BLaER1 (cell line): ENCODE measurements at regions not wholly inside any gene's neighbourhood (a gene's known extent, or its start where the extent isn't known, plus 50 kb on each side); places are given as distances from the start of the nearest gene placed in this dataset.
A peak's percentile ranks its signal among the peaks of the same experiment; 100 is the strongest.

ENCODE experiments used
- H3K27ac ChIP-seq: shearing (Covaris generic); formaldehyde crosslinking; 2 replicates; pipeline ENCODE4 v1.8.1; 2022
- H3K27me3 ChIP-seq: shearing (Covaris generic); formaldehyde crosslinking; 2 replicates; pipeline ENCODE4 v1.8.1; 2022
- H3K36me3 ChIP-seq: shearing (Covaris generic); formaldehyde crosslinking; 2 replicates; pipeline ENCODE4 v1.8.1; 2022
- H3K4me1 ChIP-seq: shearing (Covaris generic); formaldehyde crosslinking; 2 replicates; pipeline ENCODE4 v1.8.1; 2022
- H3K4me2 ChIP-seq: shearing (Covaris generic); formaldehyde crosslinking; 2 replicates; pipeline ENCODE4 v1.8.1; 2022
- H3K4me3 ChIP-seq: shearing (Covaris generic); formaldehyde crosslinking; 2 replicates; pipeline ENCODE4 v1.8.1; 2022
- H3K9ac ChIP-seq: shearing (Covaris generic); formaldehyde crosslinking; 2 replicates; pipeline ENCODE4 v1.8.1; 2022
- H3K9me3 ChIP-seq: shearing (Covaris generic); formaldehyde crosslinking; 2 replicates; pipeline ENCODE4 v1.8.1; 2022
- H4K20me1 ChIP-seq: shearing (Covaris generic); formaldehyde crosslinking; 2 replicates; pipeline ENCODE4 v1.8.1; 2022
- Cebpa-rat ChIP-seq: shearing (Covaris generic); IDR thresholded peaks from 2 replicates; pipeline ENCODE4 v1.8.1; 2022

DNA sequence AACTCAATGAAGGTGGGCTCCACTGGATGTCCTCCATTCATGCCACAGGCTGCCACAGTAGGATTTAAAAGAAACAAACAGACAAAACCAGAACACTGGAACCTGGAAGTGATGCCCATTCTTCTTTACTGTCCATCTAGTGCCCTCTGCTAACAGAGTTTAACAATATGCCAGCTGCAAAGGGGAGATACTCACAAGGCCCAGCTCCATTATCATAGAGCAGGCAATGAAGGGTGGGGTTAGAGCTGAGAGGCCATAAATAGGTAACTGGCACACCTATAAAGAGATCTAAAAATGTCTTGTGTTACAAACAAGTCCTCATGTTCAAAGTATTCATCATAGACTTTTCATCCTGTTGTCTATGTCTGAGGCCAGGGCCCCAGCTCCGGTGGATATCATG lies 75.6 kb downstream of the SOD2 start:
- TF ChIP-seq Cebpa-rat, result no peak
- H4K20me1 ChIP-seq, result no peaks in the 10 kb centered on the region
- H3K4me2 ChIP-seq, result no peak overlapping the region

GRCh38 chr6:159616456-159616855 lies 76.6 kb downstream of the SOD2 start:
- Histone ChIP-seq H3K9me3 (peaks cover 32% of the 10 kb centered on the region), H3K4me3 (no peak overlapping the region), H3K36me3 (no peaks in the 10 kb centered on the region), H3K4me1 (peaks cover 21% of the 10 kb centered on the region), H3K9ac (no peak overlapping the region), H3K27ac (no peak overlapping the region), H3K4me2 (peak overlapping the region; percentile 20; the same call in 1 of the 2 replicates), H4K20me1 (no peaks in the 10 kb centered on the region), H3K27me3 (no peaks in the 10 kb centered on the region)
- TF ChIP-seq Cebpa-rat, result no peak

More for the DNA sequence above, 75.6 kb downstream of the SOD2 start:
- Histone ChIP-seq H3K36me3 (no peaks in the 10 kb centered on the region), H3K27ac (no peak overlapping the region), H3K27me3 (no peaks in the 10 kb centered on the region), H3K9ac (no peak overlapping the region), H3K9me3 (peaks cover 32% of the 10 kb centered on the region), H3K4me3 (no peak overlapping the region), H3K4me1 (peaks cover 21% of the 10 kb centered on the region)

DNA sequence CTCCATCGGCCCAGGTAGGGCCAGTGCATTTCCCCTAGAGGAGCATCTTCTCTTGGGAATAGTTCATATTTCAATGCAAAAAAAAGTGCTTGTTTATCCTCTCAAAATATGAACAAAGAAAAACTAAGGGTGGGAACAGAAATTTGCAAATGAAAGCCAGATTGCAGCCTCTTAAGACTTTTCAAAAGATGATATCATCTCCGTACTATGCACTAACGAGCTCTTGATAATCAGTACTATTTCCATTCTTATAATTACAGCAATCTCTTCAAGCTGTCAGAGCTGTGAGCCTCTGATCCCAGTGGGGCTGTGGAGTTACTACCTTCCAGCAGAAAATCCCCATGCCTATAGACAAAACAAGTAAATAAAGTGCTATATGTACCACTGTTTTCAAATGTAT lies 77.1 kb downstream of the SOD2 start:
- no peaks in the 10 kb centered on the region for H4K20me1 ChIP-seq
- no peak overlapping the region for H3K4me3 ChIP-seq
- TF ChIP-seq Cebpa-rat, result no peak
- H3K27ac ChIP-seq, result no peak overlapping the region
- H3K9me3 ChIP-seq, result peaks cover 32% of the 10 kb centered on the region
- no peaks in the 10 kb centered on the region for H3K36me3 ChIP-seq
- no peak overlapping the region for H3K9ac ChIP-seq
- H3K4me1 ChIP-seq, result peaks cover 21% of the 10 kb centered on the region
- 0 out of 2 replicates have a peak overlapping the region, but pooled peaks have one; percentile 20 for H3K4me2 ChIP-seq
- H3K27me3 ChIP-seq, result no peaks in the 10 kb centered on the region

DNA sequence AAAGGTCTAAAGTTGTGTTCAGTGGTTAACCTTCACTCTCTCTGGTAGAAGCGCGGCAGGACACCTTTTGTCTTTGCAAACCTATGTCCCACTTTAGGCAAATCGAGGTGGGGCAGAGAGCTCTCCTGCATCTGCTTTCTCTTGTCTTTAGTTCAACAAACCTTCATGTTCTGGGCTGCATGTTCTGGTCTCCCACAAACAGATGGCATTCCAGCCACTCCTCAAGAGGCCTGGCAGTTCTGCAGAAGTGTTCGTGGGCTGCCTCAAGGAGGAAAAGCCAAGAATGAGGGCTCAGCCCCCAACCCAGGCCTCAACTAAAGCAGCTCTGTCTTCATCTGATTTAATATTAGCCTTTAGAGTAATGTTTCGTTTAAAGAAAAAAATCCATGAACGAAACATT lies 82.2 kb downstream of the SOD2 start:
- Histone ChIP-seq H3K9ac (no peak overlapping the region), H3K4me1 (peaks cover 7% of the 10 kb centered on the region), H3K27ac (no peak overlapping the region), H3K4me2 (no peak overlapping the region), H3K36me3 (no peaks in the 10 kb centered on the region), H3K9me3 (peaks cover 22% of the 10 kb centered on the region), H3K27me3 (no peaks in the 10 kb centered on the region), H3K4me3 (no peak overlapping the region), H4K20me1 (no peaks in the 10 kb centered on the region)
- no peak for TF ChIP-seq Cebpa-rat

DNA sequence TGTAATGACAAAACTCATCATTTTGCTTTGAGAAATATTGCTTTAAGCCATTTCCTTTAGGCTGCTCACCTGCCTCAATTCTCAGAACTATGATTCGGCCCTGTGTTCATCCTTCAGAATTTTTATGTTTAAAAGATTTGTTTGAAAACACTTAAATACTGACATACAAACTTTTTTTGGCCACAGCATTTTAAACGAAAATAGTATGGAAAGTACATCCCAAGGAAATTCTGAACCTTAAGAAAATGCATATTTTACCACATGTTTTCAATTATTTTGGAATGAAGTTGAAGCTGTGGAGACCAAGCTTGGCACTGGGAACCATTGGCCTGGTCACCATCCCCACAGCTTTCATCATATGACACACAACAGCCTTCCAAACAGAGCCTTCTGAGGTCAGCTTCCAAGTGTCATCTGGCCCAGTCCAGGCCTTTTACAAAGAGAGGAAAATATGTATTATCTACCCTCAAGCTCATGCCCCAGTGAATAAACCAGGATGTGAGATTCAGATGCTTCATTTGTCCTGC lies 83.3 kb downstream of the SOD2 start:
- Histone ChIP-seq H3K4me1 (peaks cover 4% of the 10 kb centered on the region; the same call in 1 of the 2 replicates), H3K9me3 (peaks cover 18% of the 10 kb centered on the region), H3K27me3 (no peaks in the 10 kb centered on the region), H4K20me1 (no peaks in the 10 kb centered on the region), H3K27ac (no peak overlapping the region), H3K36me3 (no peaks in the 10 kb centered on the region), H3K4me3 (no peak overlapping the region), H3K4me2 (no peak overlapping the region), H3K9ac (no peak overlapping the region)
- no peak for TF ChIP-seq Cebpa-rat

DNA sequence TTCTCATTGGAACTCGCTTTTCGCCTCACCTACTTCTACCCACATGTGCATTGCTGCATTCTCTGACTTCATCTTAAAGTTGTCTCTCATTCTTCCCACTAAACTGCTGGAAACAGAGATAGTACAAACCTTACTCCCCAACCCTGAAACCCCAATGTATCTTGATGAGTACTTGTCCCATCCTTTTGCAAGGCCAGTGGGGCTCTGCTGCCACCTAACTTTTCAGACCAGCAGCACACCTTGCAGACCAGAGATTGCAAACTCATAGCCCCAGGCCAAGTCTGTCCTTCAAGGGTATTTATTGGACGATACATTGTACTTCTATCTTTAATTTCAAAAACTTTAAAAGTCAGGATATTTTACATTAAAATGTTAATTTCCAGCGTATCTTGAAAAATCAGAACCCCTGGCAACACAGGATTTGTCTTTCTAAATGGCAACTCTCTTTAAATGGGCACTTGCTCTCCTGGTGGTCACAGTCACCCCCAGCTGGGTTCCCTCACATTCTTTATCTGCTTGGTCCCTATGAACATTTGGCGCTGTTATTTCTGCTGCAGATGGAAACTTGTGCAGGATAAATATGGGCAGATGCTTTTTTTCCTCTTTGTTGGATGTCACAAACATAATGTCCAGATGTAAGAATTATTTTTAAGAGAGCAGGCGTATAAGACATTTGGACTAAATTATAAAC lies 83.9 kb downstream of the SOD2 start:
- no peak overlapping the region for H3K4me3 ChIP-seq
- H3K27ac ChIP-seq, result no peak overlapping the region
- peaks cover 4% of the 10 kb centered on the region; the same call in 1 of the 2 replicates for H3K27me3 ChIP-seq
- H4K20me1 ChIP-seq, result no peaks in the 10 kb centered on the region
- H3K4me1 ChIP-seq, result peaks cover 4% of the 10 kb centered on the region; the same call in 1 of the 2 replicates
- no peaks in the 10 kb centered on the region for H3K36me3 ChIP-seq
- no peak overlapping the region for H3K4me2 ChIP-seq
- H3K9me3 ChIP-seq, result peaks cover 12% of the 10 kb centered on the region
- TF ChIP-seq Cebpa-rat, result no peak
- H3K9ac ChIP-seq, result no peak overlapping the region

DNA sequence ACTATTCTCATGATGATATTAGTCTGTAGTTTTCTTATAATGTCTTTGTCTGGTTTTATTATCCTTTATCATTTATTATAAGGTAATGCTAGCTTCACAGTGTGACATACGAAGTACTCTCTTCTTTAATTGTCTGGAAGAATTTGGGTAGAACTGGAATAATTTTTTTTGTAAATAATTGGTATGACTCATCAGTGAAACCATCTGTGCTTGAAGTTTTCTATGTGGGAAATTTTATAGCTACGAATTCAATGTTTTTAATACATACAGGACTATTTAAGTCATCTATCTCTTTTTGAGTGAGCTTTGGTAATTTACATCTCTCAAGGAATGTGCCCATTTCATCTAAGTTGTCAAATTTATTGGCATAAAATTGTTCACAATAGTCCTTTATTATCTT lies 86.3 kb downstream of the SOD2 start:
- no peak overlapping the region for H3K27ac ChIP-seq
- no peak for TF ChIP-seq Cebpa-rat
- no peaks in the 10 kb centered on the region for H4K20me1 ChIP-seq
- H3K4me1 ChIP-seq, result peaks cover 20% of the 10 kb centered on the region
- no peaks in the 10 kb centered on the region; the same call in 1 of the 2 replicates for H3K9me3 ChIP-seq
- peaks cover 27% of the 10 kb centered on the region for H3K27me3 ChIP-seq
- no peak overlapping the region for H3K9ac ChIP-seq
- H3K36me3 ChIP-seq, result no peaks in the 10 kb centered on the region
- no peak overlapping the region for H3K4me3 ChIP-seq
- H3K4me2 ChIP-seq, result no peak overlapping the region

GRCh38 chr6:159604443-159604956 lies 88.5 kb downstream of the SOD2 start:
- Histone ChIP-seq H3K4me2 (no peak overlapping the region), H3K27me3 (peaks cover 38% of the 10 kb centered on the region), H3K9ac (no peak overlapping the region), H3K36me3 (no peaks in the 10 kb centered on the region), H3K4me3 (no peak overlapping the region), H4K20me1 (no peaks in the 10 kb centered on the region), H3K9me3 (no peaks in the 10 kb centered on the region; the same call in 1 of the 2 replicates), H3K4me1 (peaks cover 30% of the 10 kb centered on the region), H3K27ac (no peak overlapping the region)
- TF ChIP-seq Cebpa-rat, result no peak

DNA sequence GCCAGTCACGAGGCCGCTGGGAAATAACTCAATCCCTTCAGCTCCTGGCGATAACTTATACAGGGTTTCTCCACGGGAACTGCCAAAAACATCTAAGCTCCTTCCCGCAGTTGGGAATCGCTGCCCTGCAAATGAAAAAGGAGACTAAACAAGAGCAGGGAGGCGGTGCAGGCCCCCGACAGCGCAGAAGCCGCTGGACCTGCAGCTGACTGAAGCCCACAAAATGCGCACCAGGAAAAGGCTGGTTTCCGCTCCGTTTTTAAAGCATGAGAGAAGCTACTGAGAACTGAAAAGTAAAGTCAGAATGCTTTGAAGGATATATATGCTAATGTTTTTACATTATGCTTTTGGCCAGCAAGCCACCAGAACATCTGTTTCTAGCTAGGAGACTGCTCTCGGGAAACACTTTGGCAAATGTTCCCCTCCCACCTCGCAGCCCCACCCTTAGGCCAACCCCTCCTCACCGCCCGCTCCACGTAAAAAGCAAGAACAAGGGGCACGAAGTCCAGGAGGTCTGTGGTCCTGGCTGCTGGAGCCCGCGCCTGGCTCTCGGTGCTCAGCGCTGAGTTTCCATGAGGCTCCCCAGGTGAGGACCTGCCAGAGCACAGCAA lies 90.5 kb downstream of the SOD2 start:
- Histone ChIP-seq H3K9me3 (no peaks in the 10 kb centered on the region), H3K9ac (peak overlapping the region; percentile 65), H3K27me3 (peaks cover 38% of the 10 kb centered on the region), H3K36me3 (no peaks in the 10 kb centered on the region), H3K4me3 (peak overlapping the region; percentile 44), H4K20me1 (no peaks in the 10 kb centered on the region), H3K4me1 (peaks cover 30% of the 10 kb centered on the region), H3K4me2 (peak overlapping the region; percentile 77), H3K27ac (peak overlapping the region; percentile 79)
- no peak for TF ChIP-seq Cebpa-rat

DNA sequence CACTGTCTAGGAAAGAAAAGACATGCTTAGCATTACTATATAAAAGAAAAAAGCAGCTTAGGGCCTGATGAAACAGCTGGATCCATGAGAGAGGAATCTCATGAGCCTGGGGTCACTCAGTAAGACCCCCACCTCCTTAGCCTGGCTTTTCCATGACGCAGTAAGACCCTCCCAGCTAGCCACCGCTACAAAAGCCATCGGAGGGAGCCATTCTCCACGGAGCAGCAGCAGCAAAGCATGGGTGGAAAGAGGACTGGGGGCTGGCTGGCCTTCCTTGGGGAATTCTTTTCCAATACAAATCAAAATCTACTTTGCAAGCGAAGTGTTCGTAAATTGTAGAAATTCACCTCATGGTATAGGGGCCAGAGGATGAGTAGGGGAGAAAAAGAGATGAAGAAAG lies 91.8 kb downstream of the SOD2 start:
- TF ChIP-seq Cebpa-rat, result no peak
- Histone ChIP-seq H3K9me3 (no peaks in the 10 kb centered on the region), H3K36me3 (no peaks in the 10 kb centered on the region), H3K27me3 (peaks cover 38% of the 10 kb centered on the region), H4K20me1 (no peaks in the 10 kb centered on the region), H3K4me3 (no peak overlapping the region), H3K4me1 (peaks cover 30% of the 10 kb centered on the region), H3K27ac (no peak overlapping the region), H3K4me2 (peak overlapping the region; percentile 77), H3K9ac (no peak overlapping the region)
